ENCODE measurements at regions not wholly inside any gene's neighbourhood (a gene's known extent, or its start where the extent isn't known, plus 50 kb on each side); places are given as distances from the start of the nearest gene placed in this dataset.
A peak's percentile ranks its signal among the peaks of the same experiment; 100 is the strongest.

- TF ChIP-seq BATF2 (CRISPR knock-in tag; IDR thresholded peaks at IDR 0.05) (no peak), LRRFIP1 (CRISPR knock-in tag; conservative IDR thresholded peaks at IDR 0.05) (no peak), SKI (IDR thresholded peaks at IDR 0.05; ENCODE audit: partially characterized antibody) (no peak), ZNF672 (CRISPR knock-in tag; IDR thresholded peaks at IDR 0.05) (no peak), TEAD3 (CRISPR knock-in tag; optimal IDR thresholded peaks at IDR 0.05; ENCODE audit: borderline replicate concordance) (peak; percentile 76), RBAK (CRISPR knock-in tag; IDR thresholded peaks at IDR 0.05) (no peak), ZBTB2 (CRISPR knock-in tag; IDR thresholded peaks at IDR 0.05; ENCODE audit: low read depth) (no peak)
- TF ChIP-seq, protein P1, sequence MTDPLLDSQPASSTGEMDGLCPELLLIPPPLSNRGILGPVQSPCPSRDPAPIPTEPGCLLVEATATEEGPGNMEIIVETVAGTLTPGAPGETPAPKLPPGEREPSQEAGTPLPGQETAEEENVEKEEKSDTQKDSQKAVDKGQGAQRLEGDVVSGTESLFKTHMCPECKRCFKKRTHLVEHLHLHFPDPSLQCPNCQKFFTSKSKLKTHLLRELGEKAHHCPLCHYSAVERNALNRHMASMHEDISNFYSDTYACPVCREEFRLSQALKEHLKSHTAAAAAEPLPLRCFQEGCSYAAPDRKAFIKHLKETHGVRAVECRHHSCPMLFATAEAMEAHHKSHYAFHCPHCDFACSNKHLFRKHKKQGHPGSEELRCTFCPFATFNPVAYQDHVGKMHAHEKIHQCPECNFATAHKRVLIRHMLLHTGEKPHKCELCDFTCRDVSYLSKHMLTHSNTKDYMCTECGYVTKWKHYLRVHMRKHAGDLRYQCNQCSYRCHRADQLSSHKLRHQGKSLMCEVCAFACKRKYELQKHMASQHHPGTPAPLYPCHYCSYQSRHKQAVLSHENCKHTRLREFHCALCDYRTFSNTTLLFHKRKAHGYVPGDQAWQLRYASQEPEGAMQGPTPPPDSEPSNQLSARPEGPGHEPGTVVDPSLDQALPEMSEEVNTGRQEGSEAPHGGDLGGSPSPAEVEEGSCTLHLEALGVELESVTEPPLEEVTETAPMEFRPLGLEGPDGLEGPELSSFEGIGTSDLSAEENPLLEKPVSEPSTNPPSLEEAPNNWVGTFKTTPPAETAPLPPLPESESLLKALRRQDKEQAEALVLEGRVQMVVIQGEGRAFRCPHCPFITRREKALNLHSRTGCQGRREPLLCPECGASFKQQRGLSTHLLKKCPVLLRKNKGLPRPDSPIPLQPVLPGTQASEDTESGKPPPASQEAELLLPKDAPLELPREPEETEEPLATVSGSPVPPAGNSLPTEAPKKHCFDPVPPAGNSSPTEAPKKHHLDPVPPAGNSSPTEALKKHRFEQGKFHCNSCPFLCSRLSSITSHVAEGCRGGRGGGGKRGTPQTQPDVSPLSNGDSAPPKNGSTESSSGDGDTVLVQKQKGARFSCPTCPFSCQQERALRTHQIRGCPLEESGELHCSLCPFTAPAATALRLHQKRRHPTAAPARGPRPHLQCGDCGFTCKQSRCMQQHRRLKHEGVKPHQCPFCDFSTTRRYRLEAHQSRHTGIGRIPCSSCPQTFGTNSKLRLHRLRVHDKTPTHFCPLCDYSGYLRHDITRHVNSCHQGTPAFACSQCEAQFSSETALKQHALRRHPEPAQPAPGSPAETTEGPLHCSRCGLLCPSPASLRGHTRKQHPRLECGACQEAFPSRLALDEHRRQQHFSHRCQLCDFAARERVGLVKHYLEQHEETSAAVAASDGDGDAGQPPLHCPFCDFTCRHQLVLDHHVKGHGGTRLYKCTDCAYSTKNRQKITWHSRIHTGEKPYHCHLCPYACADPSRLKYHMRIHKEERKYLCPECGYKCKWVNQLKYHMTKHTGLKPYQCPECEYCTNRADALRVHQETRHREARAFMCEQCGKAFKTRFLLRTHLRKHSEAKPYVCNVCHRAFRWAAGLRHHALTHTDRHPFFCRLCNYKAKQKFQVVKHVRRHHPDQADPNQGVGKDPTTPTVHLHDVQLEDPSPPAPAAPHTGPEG (CRISPR knock-in tag; IDR thresholded peaks at IDR 0.05) = no peak
- TF ChIP-seq, protein P2, sequence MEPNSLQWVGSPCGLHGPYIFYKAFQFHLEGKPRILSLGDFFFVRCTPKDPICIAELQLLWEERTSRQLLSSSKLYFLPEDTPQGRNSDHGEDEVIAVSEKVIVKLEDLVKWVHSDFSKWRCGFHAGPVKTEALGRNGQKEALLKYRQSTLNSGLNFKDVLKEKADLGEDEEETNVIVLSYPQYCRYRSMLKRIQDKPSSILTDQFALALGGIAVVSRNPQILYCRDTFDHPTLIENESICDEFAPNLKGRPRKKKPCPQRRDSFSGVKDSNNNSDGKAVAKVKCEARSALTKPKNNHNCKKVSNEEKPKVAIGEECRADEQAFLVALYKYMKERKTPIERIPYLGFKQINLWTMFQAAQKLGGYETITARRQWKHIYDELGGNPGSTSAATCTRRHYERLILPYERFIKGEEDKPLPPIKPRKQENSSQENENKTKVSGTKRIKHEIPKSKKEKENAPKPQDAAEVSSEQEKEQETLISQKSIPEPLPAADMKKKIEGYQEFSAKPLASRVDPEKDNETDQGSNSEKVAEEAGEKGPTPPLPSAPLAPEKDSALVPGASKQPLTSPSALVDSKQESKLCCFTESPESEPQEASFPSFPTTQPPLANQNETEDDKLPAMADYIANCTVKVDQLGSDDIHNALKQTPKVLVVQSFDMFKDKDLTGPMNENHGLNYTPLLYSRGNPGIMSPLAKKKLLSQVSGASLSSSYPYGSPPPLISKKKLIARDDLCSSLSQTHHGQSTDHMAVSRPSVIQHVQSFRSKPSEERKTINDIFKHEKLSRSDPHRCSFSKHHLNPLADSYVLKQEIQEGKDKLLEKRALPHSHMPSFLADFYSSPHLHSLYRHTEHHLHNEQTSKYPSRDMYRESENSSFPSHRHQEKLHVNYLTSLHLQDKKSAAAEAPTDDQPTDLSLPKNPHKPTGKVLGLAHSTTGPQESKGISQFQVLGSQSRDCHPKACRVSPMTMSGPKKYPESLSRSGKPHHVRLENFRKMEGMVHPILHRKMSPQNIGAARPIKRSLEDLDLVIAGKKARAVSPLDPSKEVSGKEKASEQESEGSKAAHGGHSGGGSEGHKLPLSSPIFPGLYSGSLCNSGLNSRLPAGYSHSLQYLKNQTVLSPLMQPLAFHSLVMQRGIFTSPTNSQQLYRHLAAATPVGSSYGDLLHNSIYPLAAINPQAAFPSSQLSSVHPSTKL (CRISPR knock-in tag; IDR thresholded peaks at IDR 0.05) = peak; percentile 35; the same call in 1 of the 2 replicates
Measured at GRCh38 chrX:13397878-13398818, 78.3 kb upstream of the ATXN3L start (continued).

Measured in HepG2 (cell line).